MM.1S (cell line): ENCODE measurements at regions not wholly inside any gene's neighbourhood (a gene's known extent, or its start where the extent isn't known, plus 50 kb on each side); places are given as distances from the start of the nearest gene placed in this dataset.

ENCODE experiments used
- DNase-seq: peaks from one replicate; pipeline ENCODE4 v3.0.0-alpha.2; 2015
- H2AFZ ChIP-seq: fragments of 300-600 bp; sonication (generic); 2 replicates; pipeline ENCODE4 v1.6.0; 2016; ENCODE audit warnings: antibody characterized with exemption, low read length
- H3F3A ChIP-seq: fragments of 300-600 bp; sonication (generic); 2 replicates; pipeline ENCODE4 v1.6.1; 2016; ENCODE audit warnings: mild to moderate bottlenecking, antibody characterized with exemption, low read length, moderate library complexity, mixed read lengths; ENCODE audit not compliant: insufficient read depth
- H3K27ac ChIP-seq: fragments of 300-600 bp; sonication (generic); 2 replicates; pipeline ENCODE4 v1.5.1; 2016; ENCODE audit warnings: mild to moderate bottlenecking, low read length
- H3K27me3 ChIP-seq: fragments of 300-600 bp; sonication (generic); replicated peaks from 2 replicates; pipeline ENCODE4 v1.6.0; 2016; ENCODE audit warnings: low read length; ENCODE audit not compliant: insufficient read depth
- H3K36me3 ChIP-seq: fragments of 300-600 bp; sonication (generic); replicated peaks from 2 replicates; pipeline ENCODE4 v1.6.1; 2016; ENCODE audit warnings: mild to moderate bottlenecking, low read length, mixed read lengths; ENCODE audit not compliant: insufficient read depth
- H3K4me1 ChIP-seq: fragments of 300-600 bp; sonication (generic); 2 replicates; pipeline ENCODE4 v1.6.1; 2016; ENCODE audit warnings: low read length, mixed read lengths
- H3K4me2 ChIP-seq: fragments of 300-600 bp; sonication (generic); 2 replicates; pipeline ENCODE4 v1.6.0; 2016; ENCODE audit warnings: low read depth, low read length
- H3K4me3 ChIP-seq: fragments of 300-600 bp; sonication (generic); 2 replicates; pipeline ENCODE4 v1.5.1; 2016; ENCODE audit warnings: low read length, mixed read lengths
- H3K79me2 ChIP-seq: fragments of 300-600 bp; sonication (generic); 2 replicates; pipeline ENCODE4 v1.6.1; 2016; ENCODE audit warnings: mixed run types, low read length, mixed read lengths
- H3K9ac ChIP-seq: fragments of 300-600 bp; sonication (generic); 2 replicates; pipeline ENCODE4 v1.6.1; 2016; ENCODE audit warnings: low read length, mixed read lengths
- H3K9me2 ChIP-seq: fragments of 300-600 bp; sonication (generic); replicated peaks from 2 replicates; pipeline ENCODE4 v1.6.1; 2016; ENCODE audit warnings: mild to moderate bottlenecking, low read length, mixed read lengths; ENCODE audit not compliant: insufficient read depth
- H3K9me3 ChIP-seq: fragments of 300-600 bp; sonication (generic); replicated peaks from 2 replicates; pipeline ENCODE4 v1.6.1; 2016; ENCODE audit warnings: mild to moderate bottlenecking, low read length, mixed read lengths; ENCODE audit not compliant: insufficient read depth
- H4K20me1 ChIP-seq: fragments of 300-600 bp; sonication (generic); 2 replicates; pipeline ENCODE4 v1.6.1; 2016; ENCODE audit warnings: mild to moderate bottlenecking, low read length, moderate library complexity, mixed read lengths; ENCODE audit not compliant: insufficient read depth
- CTCF ChIP-seq: fragments of 300-600 bp; sonication (generic); IDR thresholded peaks from 2 replicates; pipeline ENCODE4 v1.5.1; 2016; ENCODE audit warnings: antibody characterized with exemption, low read length, mixed read lengths
- EZH2 ChIP-seq: fragments of 300-600 bp; sonication (generic); optimal IDR thresholded peaks from 2 replicates; pipeline ENCODE3; 2017; ENCODE audit warnings: low read depth, mild to moderate bottlenecking, antibody characterized with exemption, low read length, mixed read lengths
- EZH2phosphoT487 ChIP-seq: fragments of 300-600 bp; sonication (generic); IDR thresholded peaks from 2 replicates; pipeline ENCODE4 v1.6.1; 2018; ENCODE audit warnings: antibody characterized with exemption, low read length

DNA sequence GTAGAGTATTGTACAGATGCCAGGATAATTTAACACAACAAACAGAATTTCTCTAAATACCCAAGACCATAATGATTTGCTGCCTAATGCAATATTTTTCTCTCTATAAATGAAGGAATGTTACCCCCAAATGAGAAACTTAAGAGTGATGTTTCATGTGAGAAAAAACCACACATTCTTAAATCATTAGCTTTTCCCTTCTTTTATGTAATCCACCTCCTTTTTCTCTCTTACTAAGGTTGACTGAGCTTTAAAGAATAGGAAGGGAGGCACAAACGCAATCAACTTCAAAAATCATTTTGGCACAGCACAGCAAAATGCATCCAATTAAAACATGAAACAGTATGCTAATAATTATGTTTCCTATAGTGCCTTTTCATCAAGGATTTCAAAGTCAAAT lies 698.1 kb upstream of the CDH2 start:
- Histone ChIP-seq H3K79me2 (no peaks in the 10 kb centered on the region), H3K36me3 (no peaks in the 10 kb centered on the region), H3K9ac (no peak overlapping the region), H3K9me3 (no peaks in the 10 kb centered on the region), H3K4me2 (no peak overlapping the region), H3F3A (no peaks in the 10 kb centered on the region), H3K4me1 (no peaks in the 10 kb centered on the region), H3K9me2 (no peaks in the 10 kb centered on the region), H4K20me1 (no peaks in the 10 kb centered on the region), H3K27me3 (no peaks in the 10 kb centered on the region), H3K27ac (no peak overlapping the region), H2AFZ (no peak overlapping the region), H3K4me3 (no peak overlapping the region)
- DNase-seq: no peak
- TF ChIP-seq EZH2phosphoT487: no peak
- no peak for TF ChIP-seq EZH2
- TF ChIP-seq CTCF: no peak

- Histone ChIP-seq H3K4me3 (no peak overlapping the region), H3K27ac (no peak overlapping the region), H3K9me2 (no peaks in the 10 kb centered on the region), H3K4me2 (no peak overlapping the region), H3K9ac (no peak overlapping the region), H2AFZ (no peak overlapping the region), H3K27me3 (no peaks in the 10 kb centered on the region), H4K20me1 (no peaks in the 10 kb centered on the region), H3K36me3 (no peaks in the 10 kb centered on the region), H3K9me3 (no peaks in the 10 kb centered on the region), H3K79me2 (no peaks in the 10 kb centered on the region), H3K4me1 (no peaks in the 10 kb centered on the region), H3F3A (no peaks in the 10 kb centered on the region)
- DNase-seq: no peak
- TF ChIP-seq CTCF (no peak), EZH2phosphoT487 (no peak), EZH2 (no peak)
Observed at GRCh38 chr18:28863396-28863795, 686.5 kb upstream of the CDH2 start.

- Histone ChIP-seq H3F3A (no peaks in the 10 kb centered on the region), H3K9ac (no peak overlapping the region)
- TF ChIP-seq EZH2phosphoT487 (no peak), EZH2 (no peak), CTCF (no peak)
Observed at GRCh38 chr18:28858248-28858647, 681.3 kb upstream of the CDH2 start.

GRCh38 chr18:28855989-28856388 lies 679.1 kb upstream of the CDH2 start:
- Histone ChIP-seq H4K20me1 (no peaks in the 10 kb centered on the region), H2AFZ (no peak overlapping the region), H3K79me2 (no peaks in the 10 kb centered on the region), H3K9ac (no peak overlapping the region), H3K27ac (no peak overlapping the region), H3F3A (no peaks in the 10 kb centered on the region), H3K4me1 (no peaks in the 10 kb centered on the region), H3K9me3 (no peaks in the 10 kb centered on the region), H3K4me3 (no peak overlapping the region), H3K4me2 (no peak overlapping the region), H3K36me3 (no peaks in the 10 kb centered on the region), H3K27me3 (no peaks in the 10 kb centered on the region), H3K9me2 (no peaks in the 10 kb centered on the region)
- no peak for DNase-seq
- TF ChIP-seq EZH2phosphoT487 (no peak), CTCF (no peak), EZH2 (no peak)

More at GRCh38 chr18:28858248-28858647, 681.3 kb upstream of the CDH2 start:
- Histone ChIP-seq H3K36me3 (no peaks in the 10 kb centered on the region), H2AFZ (no peak overlapping the region), H4K20me1 (no peaks in the 10 kb centered on the region), H3K79me2 (no peaks in the 10 kb centered on the region), H3K9me3 (no peaks in the 10 kb centered on the region), H3K4me1 (no peaks in the 10 kb centered on the region), H3K4me3 (no peak overlapping the region), H3K27me3 (no peaks in the 10 kb centered on the region), H3K27ac (no peak overlapping the region), H3K4me2 (no peak overlapping the region), H3K9me2 (no peaks in the 10 kb centered on the region)
- DNase-seq: no peak
